NCI-H510A treated with DMSO at 0.1 percent for 48 hours (cell line): ENCODE measurements at regions not wholly inside any gene's neighbourhood (a gene's known extent, or its start where the extent isn't known, plus 50 kb on each side); places are given as distances from the start of the nearest gene placed in this dataset.

ENCODE experiments used
- DNase-seq: peaks from one replicate; lab custom pipeline; 2025; lab: John Stamatoyannopoulos, UW

DNA sequence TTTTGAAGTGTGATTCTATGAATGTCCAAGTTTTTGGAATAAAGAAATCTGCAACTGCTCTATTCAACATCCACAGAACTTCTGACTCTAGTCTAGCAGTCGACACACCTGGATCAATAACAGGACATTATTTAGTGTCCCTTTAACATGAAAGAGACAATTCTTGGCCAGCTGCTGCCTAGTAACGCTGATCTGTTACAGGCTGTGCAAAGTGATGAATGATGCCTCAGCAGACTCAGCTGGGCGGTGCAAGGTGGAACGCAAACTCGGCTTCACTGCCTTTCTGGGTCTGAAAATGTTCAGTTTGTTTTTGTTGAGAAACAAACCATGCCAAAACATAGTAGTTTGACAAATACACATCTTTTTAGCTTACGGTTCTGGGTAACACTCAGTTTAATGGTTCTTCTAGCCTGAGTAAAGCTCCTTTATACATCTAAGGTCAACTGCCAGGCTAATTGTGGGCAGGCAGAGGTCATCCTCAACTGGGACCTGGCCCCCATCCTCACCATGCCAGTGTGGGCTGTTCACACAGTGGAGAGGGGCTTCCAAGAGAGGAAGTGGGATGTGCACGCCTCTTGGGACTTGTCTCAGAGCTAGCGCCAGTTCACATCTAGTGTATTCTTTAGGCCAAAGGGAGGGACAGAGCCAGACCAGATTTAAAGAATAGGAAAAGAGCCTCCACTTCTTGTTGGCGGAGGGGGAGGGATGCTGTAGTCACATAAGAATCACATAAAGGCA, 879.7 kb downstream of the QKI start:
- no peak for DNase-seq

- DNase-seq, result no peak
Observed at GRCh38 chr6:164291224-164291623, 876.7 kb downstream of the QKI start.

GRCh38 chr6:164290101-164290500, 875.6 kb downstream of the QKI start:
- no peak for DNase-seq

DNA sequence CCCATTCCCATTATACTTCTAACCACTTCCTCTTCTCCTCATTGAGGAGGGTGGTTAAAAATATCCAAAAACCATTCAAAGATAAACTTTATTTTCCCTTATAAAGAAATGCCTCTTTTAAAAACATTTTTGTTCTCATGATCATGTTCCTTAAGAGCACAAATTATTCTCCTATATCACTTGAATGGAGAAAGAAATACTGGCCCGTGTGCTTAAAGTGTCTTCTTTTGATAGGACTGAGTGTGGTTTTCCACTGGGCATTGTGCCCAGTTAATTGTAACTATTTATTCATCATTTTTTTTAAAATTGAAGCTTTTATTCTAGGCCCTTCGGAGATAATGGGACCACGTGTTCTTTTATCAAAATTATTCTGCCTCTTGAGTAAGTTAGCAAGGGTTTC, 871.5 kb downstream of the QKI start:
- DNase-seq, result no peak

DNA sequence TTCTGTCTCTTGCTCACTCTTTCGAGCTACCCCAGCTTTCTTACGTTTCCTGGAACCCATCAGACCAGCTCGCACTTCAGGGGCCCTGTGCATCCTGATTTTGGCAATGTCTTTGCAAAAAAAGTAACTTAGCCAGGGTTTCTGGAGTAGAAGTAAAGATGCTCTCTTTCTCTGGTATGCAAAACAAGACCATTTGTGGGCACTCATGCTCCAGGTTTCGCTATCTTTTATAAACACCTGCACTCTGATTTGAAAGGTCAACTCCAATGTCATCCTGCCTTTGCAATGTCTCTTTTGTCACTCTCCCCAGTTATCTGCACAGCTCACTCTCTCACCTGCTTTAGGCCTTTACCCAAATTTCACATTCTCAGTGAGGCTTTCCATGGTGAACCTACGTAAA, 869.1 kb downstream of the QKI start:
- no peak for DNase-seq

DNA sequence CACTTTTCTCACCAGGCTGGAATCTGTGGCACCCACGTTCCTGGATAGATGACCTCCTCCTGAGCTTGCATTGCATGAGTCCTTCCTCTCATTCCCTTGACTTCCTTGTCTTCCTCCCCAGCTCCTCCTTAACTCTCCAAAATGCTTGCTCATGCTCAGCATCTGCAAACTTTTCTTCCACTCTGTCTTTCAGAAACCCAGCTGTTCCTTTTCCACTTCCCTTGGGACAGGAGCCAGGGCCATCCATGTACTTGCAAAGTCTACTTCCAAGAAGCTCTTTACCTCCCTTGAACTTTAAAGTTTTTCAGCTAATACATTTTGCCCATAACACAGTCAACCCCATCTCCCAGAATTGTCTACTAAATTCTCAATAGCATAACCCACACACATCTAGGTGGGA, 861.7 kb downstream of the QKI start:
- DNase-seq, result no peak

DNA sequence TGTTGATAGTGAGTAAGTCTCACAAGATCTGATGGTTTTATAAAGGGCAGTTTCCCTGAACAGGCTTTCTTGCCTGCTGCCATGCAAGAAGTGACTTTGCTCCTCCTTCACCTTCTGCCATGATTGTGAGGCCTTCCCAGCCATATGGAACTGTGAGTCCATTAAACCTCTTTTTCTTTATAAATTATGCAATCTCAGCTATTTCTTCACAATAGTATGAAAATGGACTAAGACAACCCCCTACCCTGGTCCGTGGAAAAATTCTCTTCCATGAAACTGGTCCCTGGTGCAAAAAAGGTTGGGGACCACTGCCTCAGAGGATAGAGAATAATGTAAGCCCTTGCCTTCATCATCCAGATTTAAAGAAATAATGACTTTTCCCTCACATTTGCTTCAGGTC, 861.3 kb downstream of the QKI start:
- no peak for DNase-seq

GRCh38 chr6:164274493-164274892, 860.0 kb downstream of the QKI start:
- DNase-seq, result no peak

DNA sequence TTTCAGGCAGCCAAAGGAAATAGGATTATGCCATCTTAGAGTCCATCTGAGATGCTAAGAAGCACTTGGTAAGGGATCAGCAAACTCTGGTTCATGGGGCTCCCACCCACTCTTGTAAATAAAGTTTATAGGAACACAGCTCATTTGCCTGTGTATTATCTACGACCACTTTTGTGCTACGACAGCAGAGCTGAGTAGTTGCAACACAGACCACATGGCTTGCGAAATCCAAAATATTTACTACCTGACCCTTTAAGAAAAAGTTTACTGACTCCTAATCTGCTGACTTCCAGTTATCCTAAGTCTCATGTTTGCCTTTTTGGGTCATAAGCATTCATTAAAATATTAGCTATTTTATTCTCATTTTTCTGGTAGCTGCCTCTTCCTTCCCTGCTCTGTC, 859.0 kb downstream of the QKI start:
- DNase-seq, result no peak

GRCh38 chr6:164266851-164267250, 852.3 kb downstream of the QKI start:
- no peak for DNase-seq

DNA sequence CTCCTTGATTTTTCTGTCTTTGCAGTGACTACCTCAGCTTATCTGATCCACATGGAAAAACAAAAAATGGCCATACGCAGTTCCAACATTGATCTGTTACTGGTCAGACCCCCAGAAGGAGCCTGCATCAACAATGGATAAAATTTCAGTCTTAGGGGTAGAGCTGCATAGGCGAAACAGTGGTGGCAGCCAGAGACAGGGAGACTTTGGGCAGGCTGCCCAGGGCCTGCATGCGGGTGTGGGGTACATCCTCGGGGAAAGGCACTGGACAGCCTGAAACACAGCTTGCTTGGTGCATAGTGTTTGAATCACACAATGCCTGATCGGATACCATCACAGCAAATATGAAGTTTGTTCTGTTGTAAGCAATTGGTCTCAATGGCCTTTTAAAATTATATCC, 847.8 kb downstream of the QKI start:
- DNase-seq, result no peak

DNA sequence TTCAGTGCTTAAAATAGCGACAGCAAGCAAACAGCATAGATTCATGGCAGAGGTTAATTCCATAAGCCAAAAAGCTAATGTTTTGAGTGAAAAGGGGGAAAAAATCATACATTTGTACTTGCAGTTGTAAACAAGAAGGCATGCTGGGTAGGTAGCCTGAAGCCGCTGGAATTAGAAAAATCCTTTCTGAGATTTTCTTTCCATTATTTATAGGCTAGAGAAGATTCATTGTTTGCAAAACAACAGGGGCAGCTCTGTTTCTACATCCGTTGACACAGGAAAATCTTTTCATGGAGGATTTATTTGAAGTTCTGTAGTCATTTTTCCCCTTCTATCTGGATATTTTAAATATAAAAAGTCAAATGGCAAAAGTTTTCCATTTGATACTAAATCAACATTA, 843.9 kb downstream of the QKI start:
- no peak for DNase-seq

- no peak for DNase-seq
Observed at GRCh38 chr6:164252948-164253347, 838.4 kb downstream of the QKI start.

- DNase-seq, result no peak
Observed at GRCh38 chr6:164252291-164252690, 837.8 kb downstream of the QKI start.

DNA sequence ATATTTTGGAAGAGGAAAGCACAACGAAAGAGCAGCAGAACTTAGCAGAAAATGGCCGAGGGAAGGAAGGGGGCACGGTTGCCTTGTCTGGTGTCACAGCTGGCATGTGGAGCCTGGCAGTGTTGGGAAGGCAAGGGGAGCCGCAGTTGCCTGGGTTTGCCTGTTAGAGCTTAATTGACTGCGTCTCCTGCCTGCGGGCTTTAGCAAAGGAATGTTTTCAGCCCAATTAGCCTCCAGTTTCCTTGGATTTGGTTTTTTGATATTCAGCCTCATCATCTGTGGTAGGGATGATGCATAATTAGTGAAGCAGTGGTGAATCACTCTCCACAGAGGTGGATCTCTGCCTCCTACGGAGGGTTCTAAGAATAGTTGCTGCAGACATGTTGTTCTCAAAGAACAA, 832.6 kb downstream of the QKI start:
- no peak for DNase-seq

- DNase-seq, result no peak
Observed at GRCh38 chr6:164246082-164246481, 831.6 kb downstream of the QKI start.

DNA sequence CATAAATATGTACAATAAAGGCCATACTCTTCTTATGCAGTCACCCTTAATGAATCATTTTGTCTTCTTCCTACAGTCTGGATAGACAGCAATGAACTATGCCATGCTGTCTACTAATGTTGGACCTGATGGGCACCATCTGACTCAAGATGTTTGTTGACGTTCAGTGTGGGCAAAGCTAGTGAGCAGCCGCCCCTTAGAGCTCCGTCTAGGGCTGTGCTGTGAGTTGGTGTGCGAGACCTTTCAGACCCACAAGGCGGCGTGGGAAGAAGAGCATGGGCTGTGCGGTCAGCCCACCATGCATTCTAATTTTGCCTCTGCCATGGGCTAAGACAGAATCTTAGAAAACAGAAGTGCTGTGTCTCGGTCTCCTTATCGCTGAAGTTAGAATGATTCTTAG, 829.4 kb downstream of the QKI start:
- no peak for DNase-seq

DNA sequence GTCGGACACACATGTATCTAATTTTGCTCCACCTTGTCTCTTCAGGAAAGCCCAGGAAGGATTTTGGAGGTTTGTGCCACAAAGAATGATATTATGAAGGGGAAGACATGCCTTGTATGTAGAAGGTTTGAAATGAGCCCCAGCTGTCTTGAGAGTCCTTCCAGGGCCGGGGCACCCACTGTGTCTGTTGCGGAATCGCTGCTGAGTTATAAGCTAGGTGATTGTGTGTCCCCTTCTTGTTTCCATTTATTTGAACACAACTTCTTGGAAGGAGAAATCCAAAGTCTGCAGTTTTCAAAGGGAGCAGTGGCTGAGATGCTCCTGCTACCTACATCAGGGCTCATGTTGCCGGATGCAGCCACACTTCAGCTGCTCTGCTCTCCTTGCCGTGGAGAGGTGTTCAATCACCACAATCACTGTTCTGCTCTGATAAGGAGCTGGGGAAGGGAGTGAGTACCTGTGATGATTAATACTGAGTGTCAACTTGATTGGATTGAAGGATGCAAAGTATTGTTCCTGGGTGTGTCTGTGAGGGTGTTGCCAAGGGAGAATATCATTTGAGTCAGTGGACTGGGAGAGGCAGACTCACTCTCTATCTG, 828.6 kb downstream of the QKI start:
- no peak for DNase-seq

GRCh38 chr6:164230804-164231203, 816.3 kb downstream of the QKI start:
- no peak for DNase-seq

DNA sequence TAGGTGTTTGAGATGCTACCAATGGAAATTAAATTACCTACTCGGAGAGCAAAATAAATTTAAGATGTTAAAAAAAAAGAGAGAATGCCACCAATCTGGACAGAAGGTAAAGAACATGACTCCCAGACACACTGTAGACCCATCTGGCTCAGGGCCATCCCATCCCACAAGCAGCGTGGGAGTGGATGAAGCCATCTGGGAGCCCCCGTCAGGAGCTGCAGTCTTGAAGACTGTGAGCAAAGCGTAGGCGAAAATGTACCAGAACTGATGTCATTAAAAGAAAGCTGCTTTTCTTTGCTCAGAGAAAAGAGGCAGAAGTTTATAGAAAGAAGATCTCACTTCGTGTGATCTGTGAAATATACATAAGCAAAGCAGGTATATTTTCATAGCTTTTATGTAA, 815.7 kb downstream of the QKI start:
- no peak for DNase-seq

DNA sequence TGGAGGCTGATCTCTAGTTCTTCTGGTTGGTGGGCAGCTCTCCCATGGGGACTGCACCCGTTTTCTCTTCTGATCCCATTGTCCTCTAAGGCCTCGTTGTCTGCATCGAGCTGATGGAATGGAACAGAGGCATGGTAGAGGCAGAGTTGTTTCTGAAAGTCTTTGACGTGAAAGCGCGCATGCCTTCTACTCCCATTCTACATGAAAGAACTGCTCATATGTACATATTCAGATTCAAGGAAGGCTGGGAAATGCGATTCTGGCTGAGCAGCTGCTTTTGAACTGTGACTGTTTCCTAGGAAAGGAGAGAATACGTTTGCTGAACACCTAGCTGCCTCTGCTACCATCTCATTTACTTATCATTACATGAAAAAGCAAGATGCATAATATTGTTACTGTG, 815.2 kb downstream of the QKI start:
- no peak for DNase-seq

DNA sequence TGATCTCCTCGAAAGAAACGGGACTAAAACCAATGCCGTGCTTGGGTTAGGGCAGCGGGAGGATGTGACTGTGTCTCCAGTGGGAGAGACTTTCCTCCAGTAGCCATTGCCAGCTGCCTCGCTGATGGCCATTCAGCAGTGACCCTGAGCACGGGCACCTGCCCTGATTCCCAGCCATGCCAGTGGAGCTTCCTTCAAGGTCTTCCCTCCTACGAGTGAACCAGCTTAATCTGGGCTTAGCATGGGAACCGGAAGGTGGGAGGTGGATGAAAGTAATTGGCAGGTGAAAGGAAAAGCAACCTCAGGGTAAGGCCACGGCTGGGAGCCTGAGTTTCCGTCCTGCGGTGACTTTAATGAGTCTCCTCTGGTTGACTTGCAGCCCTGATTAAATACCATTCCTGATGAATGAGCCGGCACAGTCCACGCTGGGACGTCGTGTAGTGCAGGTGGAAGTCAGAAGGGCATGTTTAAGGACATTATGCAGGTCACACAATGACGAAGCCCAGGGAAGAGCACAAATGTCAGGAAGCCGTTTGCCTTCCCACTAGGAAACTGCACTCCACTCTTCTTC, 813.5 kb downstream of the QKI start:
- DNase-seq, result no peak

GRCh38 chr6:164216839-164217238, 802.3 kb downstream of the QKI start:
- DNase-seq, result no peak

DNA sequence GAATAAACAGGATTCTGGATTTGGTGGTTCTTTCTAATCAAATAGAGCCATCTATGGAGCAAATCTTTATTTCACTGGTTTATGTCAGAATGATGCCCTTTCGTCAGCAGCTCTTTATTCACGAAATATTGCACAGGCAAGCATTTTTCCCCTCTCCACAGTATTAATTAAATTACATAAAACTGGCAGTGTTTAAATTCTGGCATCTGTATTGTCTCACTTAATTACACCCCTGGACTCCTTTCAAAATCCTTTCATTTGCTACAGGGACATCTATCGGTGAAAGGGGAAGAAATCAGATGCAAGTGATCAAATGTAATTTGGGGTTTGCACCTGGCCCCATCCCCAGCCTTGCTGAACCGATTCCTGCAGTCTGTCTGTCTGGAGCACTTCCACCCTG, 801.9 kb downstream of the QKI start:
- no peak for DNase-seq
